SKM-1 (cell line): ENCODE measurements at regions not wholly inside any gene's neighbourhood (a gene's known extent, or its start where the extent isn't known, plus 50 kb on each side); places are given as distances from the start of the nearest gene placed in this dataset.

Experiments used
- DNase-seq: peaks from one replicate; lab custom pipeline; 2025; ENCODE audit not compliant: unreplicated experiment; lab: John Stamatoyannopoulos, UW

- DNase-seq: peak; percentile 38
These were observed 178.1 kb upstream of the PKDCC start for GRCh38 chr2:41869542-41870264.

- DNase-seq: no peak
These were observed 177.6 kb upstream of the PKDCC start for GRCh38 chr2:41870265-41870585.

- DNase-seq: no peak
These were observed 176.7 kb upstream of the PKDCC start for GRCh38 chr2:41871080-41871479.

- DNase-seq: no peak
These were observed 175.2 kb upstream of the PKDCC start for GRCh38 chr2:41872646-41873045.

GRCh38 chr2:41873102-41874031 lies 174.5 kb upstream of the PKDCC start:
- no peak for DNase-seq

- DNase-seq: no peak
These were observed 170.6 kb upstream of the PKDCC start for GRCh38 chr2:41877114-41877678.

- no peak for DNase-seq
These were observed 169.8 kb upstream of the PKDCC start for GRCh38 chr2:41878056-41878455.

GRCh38 chr2:41878716-41879234 lies 169.0 kb upstream of the PKDCC start:
- no peak for DNase-seq

- DNase-seq: no peak
These were observed 168.4 kb upstream of the PKDCC start for GRCh38 chr2:41879235-41879916.

- no peak for DNase-seq
These were observed 167.1 kb upstream of the PKDCC start for GRCh38 chr2:41880561-41881243.

- no peak for DNase-seq
These were observed 166.6 kb upstream of the PKDCC start for GRCh38 chr2:41881249-41881648.

- DNase-seq: no peak
These were observed 163.1 kb upstream of the PKDCC start for GRCh38 chr2:41884718-41885117.

- no peak for DNase-seq
These were observed 161.6 kb upstream of the PKDCC start for GRCh38 chr2:41886145-41886664.

GRCh38 chr2:41886757-41887156 lies 161.1 kb upstream of the PKDCC start:
- DNase-seq: no peak

GRCh38 chr2:41890341-41890740 lies 157.5 kb upstream of the PKDCC start:
- no peak for DNase-seq

GRCh38 chr2:41892476-41892875 lies 155.3 kb upstream of the PKDCC start:
- DNase-seq: no peak

GRCh38 chr2:41894563-41895333 lies 153.1 kb upstream of the PKDCC start:
- no peak for DNase-seq

- no peak for DNase-seq
These were observed 152.5 kb upstream of the PKDCC start for GRCh38 chr2:41895334-41895664.

- DNase-seq: no peak
These were observed 151.5 kb upstream of the PKDCC start for GRCh38 chr2:41896186-41896846.
